Activated T-cell treated with anti-CD3 and anti-CD28 coated beads for 4 hours (primary cell): ENCODE measurements at regions not wholly inside any gene's neighbourhood (a gene's known extent, or its start where the extent isn't known, plus 50 kb on each side); places are given as distances from the start of the nearest gene placed in this dataset.

Experiments used
- DNase-seq: peaks from one replicate; pipeline ENCODE4 v3.0.0-alpha.2; 2020

GRCh38 chr1:39109644-39110043 lies 83.5 kb downstream of the NDUFS5 start:
- no peak for DNase-seq

GRCh38 chr1:39110325-39110851 lies 84.2 kb downstream of the NDUFS5 start:
- DNase-seq = no peak

- no peak for DNase-seq
Measured at GRCh38 chr1:39110882-39111281, 84.7 kb downstream of the NDUFS5 start.

- no peak for DNase-seq
Measured at GRCh38 chr1:39113109-39113743, 87.1 kb downstream of the NDUFS5 start.

GRCh38 chr1:39115271-39116110 lies 89.0 kb upstream of the MACF1 start:
- no peak for DNase-seq

GRCh38 chr1:39116116-39116607 lies 88.3 kb upstream of the MACF1 start:
- DNase-seq = no peak

- DNase-seq = no peak
Measured at GRCh38 chr1:39116860-39117728, 87.4 kb upstream of the MACF1 start.

GRCh38 chr1:39117899-39118450 lies 86.5 kb upstream of the MACF1 start:
- DNase-seq = no peak

- DNase-seq = no peak
Measured at GRCh38 chr1:39122056-39122455, 82.4 kb upstream of the MACF1 start.

- no peak for DNase-seq
Measured at GRCh38 chr1:39124282-39124681, 80.2 kb upstream of the MACF1 start.

GRCh38 chr1:39127513-39127912 lies 77.0 kb upstream of the MACF1 start:
- DNase-seq = no peak

GRCh38 chr1:39128126-39128525 lies 76.4 kb upstream of the MACF1 start:
- DNase-seq = no peak

- no peak for DNase-seq
Measured at GRCh38 chr1:39128959-39129358, 75.5 kb upstream of the MACF1 start.

GRCh38 chr1:39129514-39129913 lies 75.0 kb upstream of the MACF1 start:
- no peak for DNase-seq

GRCh38 chr1:39130325-39130724 lies 74.2 kb upstream of the MACF1 start:
- DNase-seq = no peak

- DNase-seq = no peak
Measured at GRCh38 chr1:39131940-39132339, 72.6 kb upstream of the MACF1 start.

GRCh38 chr1:39132505-39133339 lies 71.8 kb upstream of the MACF1 start:
- no peak for DNase-seq

GRCh38 chr1:39133340-39133684 lies 71.2 kb upstream of the MACF1 start:
- no peak for DNase-seq

GRCh38 chr1:39134768-39135333 lies 69.6 kb upstream of the MACF1 start:
- DNase-seq = no peak

- no peak for DNase-seq
Measured at GRCh38 chr1:39136638-39137037, 67.9 kb upstream of the MACF1 start.

GRCh38 chr1:39139723-39140360 lies 64.7 kb upstream of the MACF1 start:
- no peak for DNase-seq
